Nephron (organoid): ENCODE measurements at regions not wholly inside any gene's neighbourhood (a gene's known extent, or its start where the extent isn't known, plus 50 kb on each side); places are given as distances from the start of the nearest gene placed in this dataset.
A peak's percentile ranks its signal among the peaks of the same experiment; 100 is the strongest.

Experiments
- H3K27ac Mint-ChIP-seq, 3 experiments: 2 replicates each; pipeline ENCODE4 v1.8.0; 2020; ENCODE audit warnings: mixed read lengths in 3 of 3, mild to moderate bottlenecking in 2 of 3, moderate library complexity in 1 of 3
- H3K27me3 Mint-ChIP-seq: 2 replicates; pipeline ENCODE4 v1.8.0; 2021; ENCODE audit warnings: low read depth, mild to moderate bottlenecking, moderate library complexity, mixed read lengths
- H3K36me3 Mint-ChIP-seq: 2 replicates; pipeline ENCODE4 v1.8.0; 2020; ENCODE audit warnings: low read depth, mixed read lengths
- H3K4me1 Mint-ChIP-seq: 2 replicates; pipeline ENCODE4 v1.8.0; 2020; ENCODE audit warnings: mixed read lengths
- H3K4me3 Mint-ChIP-seq, 3 experiments: 2 replicates each; pipeline ENCODE4 v1.8.0; 2020; ENCODE audit warnings: mild to moderate bottlenecking in 3 of 3, mixed read lengths in 3 of 3, moderate library complexity in 2 of 3
- H3K9me3 Mint-ChIP-seq: 2 replicates; pipeline ENCODE4 v1.8.0; 2020; ENCODE audit warnings: mixed read lengths
- CTCF ChIP-seq, 3 experiments: fragments of 200-600 bp; sonication (generic); IDR thresholded peaks; one replicate each; pipeline ENCODE4 v1.5.0; 2021; ENCODE audit warnings: antibody characterized with exemption in 3 of 3; ENCODE audit not compliant: unreplicated experiment in 3 of 3

GRCh38 chr11:86162239-86162638, 82.3 kb upstream of the EED start:
- H3K4me3 Mint-ChIP-seq, result no peak overlapping the region
- no peaks in the 10 kb centered on the region for H3K36me3 Mint-ChIP-seq
- peak overlapping the region in 2 of 3 experiments; percentile 85 to 90 for H3K27ac Mint-ChIP-seq
- H3K9me3 Mint-ChIP-seq, result no peaks in the 10 kb centered on the region
- peaks cover 3% of the 10 kb centered on the region for H3K27me3 Mint-ChIP-seq
- peaks cover 24% of the 10 kb centered on the region for H3K4me1 Mint-ChIP-seq
- no peak for TF ChIP-seq CTCF (IDR thresholded peaks at IDR 0.05; ENCODE audit: unreplicated experiment in 3 of 3)

GRCh38 chr11:86161837-86162236, 82.7 kb upstream of the EED start:
- no peak for TF ChIP-seq CTCF (IDR thresholded peaks at IDR 0.05; ENCODE audit: unreplicated experiment in 3 of 3)
- Mint-ChIP-seq H3K4me3 (no peak overlapping the region), H3K9me3 (no peaks in the 10 kb centered on the region), H3K27me3 (peaks cover 3% of the 10 kb centered on the region), H3K4me1 (peaks cover 24% of the 10 kb centered on the region), H3K27ac (peak overlapping the region in 2 of 3 experiments; percentile 73 to 90), H3K36me3 (no peaks in the 10 kb centered on the region)

- Mint-ChIP-seq H3K9me3 (no peaks in the 10 kb centered on the region), H3K36me3 (no peaks in the 10 kb centered on the region), H3K27me3 (peaks cover 3% of the 10 kb centered on the region), H3K4me3 (no peak overlapping the region), H3K27ac (peak overlapping the region in 2 of 3 experiments; percentile 73 to 90), H3K4me1 (peaks cover 24% of the 10 kb centered on the region)
- no peak for TF ChIP-seq CTCF (IDR thresholded peaks at IDR 0.05; ENCODE audit: unreplicated experiment in 3 of 3)
Measured at GRCh38 chr11:86161336-86161735, 83.2 kb upstream of the EED start.

- Mint-ChIP-seq H3K9me3 (no peaks in the 10 kb centered on the region), H3K4me1 (peaks cover 24% of the 10 kb centered on the region), H3K4me3 (no peak overlapping the region), H3K27me3 (peaks cover 3% of the 10 kb centered on the region), H3K27ac (peak overlapping the region in 1 of 3 experiments; percentile 37), H3K36me3 (no peaks in the 10 kb centered on the region)
- TF ChIP-seq CTCF (IDR thresholded peaks at IDR 0.05; ENCODE audit: unreplicated experiment in 3 of 3), result no peak
Measured at GRCh38 chr11:86160541-86161149, 83.9 kb upstream of the EED start.

GRCh38 chr11:86159581-86159891, 85.0 kb upstream of the EED start:
- no peaks in the 10 kb centered on the region for H3K36me3 Mint-ChIP-seq
- H3K9me3 Mint-ChIP-seq, result no peaks in the 10 kb centered on the region
- peaks cover 3% of the 10 kb centered on the region for H3K27me3 Mint-ChIP-seq
- H3K27ac Mint-ChIP-seq, result no peak overlapping the region
- H3K4me3 Mint-ChIP-seq, result no peak overlapping the region
- peaks cover 24% of the 10 kb centered on the region for H3K4me1 Mint-ChIP-seq
- TF ChIP-seq CTCF (IDR thresholded peaks at IDR 0.05; ENCODE audit: unreplicated experiment in 3 of 3), result no peak
